ENCODE measurements at regions not wholly inside any gene's neighbourhood (a gene's known extent, or its start where the extent isn't known, plus 50 kb on each side); places are given as distances from the start of the nearest gene placed in this dataset.

DNA sequence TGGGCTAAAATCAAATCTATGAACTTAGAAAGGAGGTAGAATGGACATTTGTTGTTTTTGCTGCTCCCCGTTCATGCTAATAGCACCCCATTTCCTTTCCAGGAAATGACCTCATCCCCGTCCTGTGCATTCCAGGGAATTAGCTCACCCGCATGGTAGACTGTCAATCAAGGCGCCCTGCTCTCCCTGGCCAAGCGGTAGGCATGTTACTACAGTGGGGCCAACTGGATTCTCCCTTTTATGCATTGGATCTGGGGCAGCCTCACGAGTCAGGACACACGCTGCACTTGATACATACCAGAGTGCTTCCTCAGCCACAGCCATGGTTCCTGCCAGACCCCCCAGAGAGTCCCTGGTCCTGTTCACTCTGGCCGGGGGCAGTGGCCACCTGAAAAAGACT is 111.0 kb upstream of the PTCH1 start:
- no peak overlapping the region for H3K27ac ChIP-seq
- no peaks in the 10 kb centered on the region for H3K27me3 ChIP-seq
- DNase-seq, result no peak
- no peaks in the 10 kb centered on the region for H3K36me3 ChIP-seq
- H3K4me3 ChIP-seq, result no peak overlapping the region
- no peaks in the 10 kb centered on the region for H3K9me3 ChIP-seq
- no peaks in the 10 kb centered on the region for H3K4me1 ChIP-seq
- TF ChIP-seq, protein P1, sequence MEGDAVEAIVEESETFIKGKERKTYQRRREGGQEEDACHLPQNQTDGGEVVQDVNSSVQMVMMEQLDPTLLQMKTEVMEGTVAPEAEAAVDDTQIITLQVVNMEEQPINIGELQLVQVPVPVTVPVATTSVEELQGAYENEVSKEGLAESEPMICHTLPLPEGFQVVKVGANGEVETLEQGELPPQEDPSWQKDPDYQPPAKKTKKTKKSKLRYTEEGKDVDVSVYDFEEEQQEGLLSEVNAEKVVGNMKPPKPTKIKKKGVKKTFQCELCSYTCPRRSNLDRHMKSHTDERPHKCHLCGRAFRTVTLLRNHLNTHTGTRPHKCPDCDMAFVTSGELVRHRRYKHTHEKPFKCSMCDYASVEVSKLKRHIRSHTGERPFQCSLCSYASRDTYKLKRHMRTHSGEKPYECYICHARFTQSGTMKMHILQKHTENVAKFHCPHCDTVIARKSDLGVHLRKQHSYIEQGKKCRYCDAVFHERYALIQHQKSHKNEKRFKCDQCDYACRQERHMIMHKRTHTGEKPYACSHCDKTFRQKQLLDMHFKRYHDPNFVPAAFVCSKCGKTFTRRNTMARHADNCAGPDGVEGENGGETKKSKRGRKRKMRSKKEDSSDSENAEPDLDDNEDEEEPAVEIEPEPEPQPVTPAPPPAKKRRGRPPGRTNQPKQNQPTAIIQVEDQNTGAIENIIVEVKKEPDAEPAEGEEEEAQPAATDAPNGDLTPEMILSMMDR (IDR thresholded peaks at IDR 0.05), result no peak
- no peak for TF ChIP-seq POLR2A (IDR thresholded peaks at IDR 0.05)

DNA sequence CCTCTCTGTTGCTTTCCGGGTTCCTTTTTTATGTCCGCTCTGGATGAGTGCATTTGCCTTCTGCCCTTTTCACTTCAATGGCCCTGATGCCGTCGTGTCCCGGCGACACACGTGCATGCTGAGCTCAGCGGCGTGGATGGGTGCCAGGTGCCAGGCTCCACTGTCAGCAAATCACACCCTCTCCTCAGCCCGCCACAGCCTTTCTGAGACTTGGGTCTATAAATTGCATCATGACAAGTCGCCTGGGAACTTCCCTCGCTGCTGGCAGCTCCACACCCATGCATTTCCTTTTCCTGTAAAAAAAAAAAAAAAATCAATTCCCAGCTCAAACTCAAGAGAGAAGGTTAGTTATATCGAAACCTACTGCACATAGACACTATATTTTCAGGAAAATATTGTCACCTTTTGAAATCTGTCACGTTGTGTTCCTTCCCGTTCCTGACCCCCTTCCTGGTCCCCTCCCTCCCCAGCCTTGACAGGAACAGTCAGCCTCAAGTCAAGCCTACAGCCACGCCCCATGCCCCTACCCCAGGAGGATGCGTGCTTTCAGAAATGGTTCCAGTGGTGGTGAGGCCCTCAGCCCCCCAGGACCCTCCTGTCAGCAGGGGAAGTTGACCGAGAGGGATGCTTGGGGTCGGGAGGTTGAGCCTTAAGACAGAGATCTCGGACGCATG is 110.3 kb upstream of the PTCH1 start:
- Histone ChIP-seq H3K4me1 (no peaks in the 10 kb centered on the region), H3K27ac (peak overlapping the region in 1 of 4 donors; percentile 18), H3K36me3 (no peaks in the 10 kb centered on the region), H3K9me3 (no peaks in the 10 kb centered on the region), H3K27me3 (no peaks in the 10 kb centered on the region), H3K4me3 (no peak overlapping the region)
- peak in 1 of 3 donors; percentile 48 for DNase-seq
- TF ChIP-seq, protein P1 (IDR thresholded peaks at IDR 0.05), result no peak
- TF ChIP-seq POLR2A (IDR thresholded peaks at IDR 0.05), result no peak

DNA sequence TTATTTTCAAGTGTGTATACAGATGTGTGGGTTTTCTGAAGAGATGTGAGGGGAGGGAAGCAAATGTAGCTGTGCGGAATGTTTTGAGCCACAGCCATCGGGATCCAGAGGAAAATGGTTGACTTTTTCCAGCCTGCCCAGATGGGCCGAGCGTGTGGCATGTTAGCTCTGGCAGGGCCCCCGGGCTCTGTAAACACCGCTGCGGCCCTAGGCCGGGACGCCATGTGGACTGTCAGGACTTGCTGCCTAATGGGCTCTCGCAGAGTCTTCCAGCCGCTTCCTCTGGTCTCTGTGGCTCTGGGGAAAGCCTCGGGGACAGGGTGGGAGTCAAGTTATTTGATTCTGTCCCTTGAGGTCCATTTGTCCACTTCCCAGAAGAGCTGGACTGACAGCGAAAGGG is 109.6 kb upstream of the PTCH1 start:
- Histone ChIP-seq H3K36me3 (no peaks in the 10 kb centered on the region), H3K27ac (peak overlapping the region in 2 of 4 donors; percentile 22 to 40), H3K4me1 (no peaks in the 10 kb centered on the region), H3K4me3 (no peak overlapping the region), H3K27me3 (no peaks in the 10 kb centered on the region), H3K9me3 (no peaks in the 10 kb centered on the region)
- no peak for DNase-seq
- no peak for TF ChIP-seq POLR2A (IDR thresholded peaks at IDR 0.05)

DNA sequence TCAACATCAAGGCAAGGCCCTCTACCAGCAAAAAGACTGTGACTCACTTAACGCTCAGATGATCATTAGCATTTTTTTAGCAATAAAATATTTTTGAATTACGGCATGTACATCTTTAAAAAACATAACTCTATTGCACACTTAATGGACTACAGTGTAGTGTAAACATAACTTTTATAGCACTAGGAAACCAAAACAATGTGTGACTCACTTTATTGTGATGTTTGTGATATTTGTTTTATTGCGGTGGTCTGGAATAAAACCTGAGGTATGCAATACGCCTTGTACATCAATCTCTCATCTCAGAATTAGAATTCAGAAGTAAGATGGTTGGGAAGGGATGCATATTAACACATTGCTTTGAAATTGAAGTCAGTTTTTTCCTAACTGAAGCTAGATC is 106.9 kb upstream of the PTCH1 start:
- Histone ChIP-seq H3K36me3 (no peaks in the 10 kb centered on the region), H3K27ac (no peak overlapping the region), H3K9me3 (no peaks in the 10 kb centered on the region), H3K4me3 (no peak overlapping the region), H3K27me3 (no peaks in the 10 kb centered on the region), H3K4me1 (no peaks in the 10 kb centered on the region)
- no peak for TF ChIP-seq POLR2A (IDR thresholded peaks at IDR 0.05)
- TF ChIP-seq, protein P1 (IDR thresholded peaks at IDR 0.05), result no peak
- no peak for DNase-seq

DNA sequence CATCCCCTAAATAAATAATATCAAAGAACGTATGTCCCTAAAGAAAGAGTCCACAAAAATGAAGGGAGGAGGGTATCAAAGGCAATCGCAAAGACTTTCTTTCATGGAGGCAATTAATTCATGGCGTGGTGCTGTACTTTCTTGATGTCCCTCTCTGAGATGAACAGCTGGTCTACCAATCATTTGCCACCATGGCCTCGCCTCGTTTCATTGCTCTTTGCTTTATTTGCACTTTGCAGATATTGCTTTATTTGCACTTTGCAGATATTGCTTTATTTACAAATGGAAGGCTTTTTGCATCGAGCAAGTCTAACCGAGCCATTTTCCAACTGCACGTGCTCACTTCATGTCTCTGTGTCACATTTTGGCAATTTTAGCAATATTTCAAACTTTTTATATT is 104.0 kb upstream of the PTCH1 start:
- TF ChIP-seq, protein P1 (IDR thresholded peaks at IDR 0.05), result no peak
- TF ChIP-seq POLR2A (IDR thresholded peaks at IDR 0.05), result no peak
- no peak overlapping the region for H3K4me3 ChIP-seq
- DNase-seq, result no peak

DNA sequence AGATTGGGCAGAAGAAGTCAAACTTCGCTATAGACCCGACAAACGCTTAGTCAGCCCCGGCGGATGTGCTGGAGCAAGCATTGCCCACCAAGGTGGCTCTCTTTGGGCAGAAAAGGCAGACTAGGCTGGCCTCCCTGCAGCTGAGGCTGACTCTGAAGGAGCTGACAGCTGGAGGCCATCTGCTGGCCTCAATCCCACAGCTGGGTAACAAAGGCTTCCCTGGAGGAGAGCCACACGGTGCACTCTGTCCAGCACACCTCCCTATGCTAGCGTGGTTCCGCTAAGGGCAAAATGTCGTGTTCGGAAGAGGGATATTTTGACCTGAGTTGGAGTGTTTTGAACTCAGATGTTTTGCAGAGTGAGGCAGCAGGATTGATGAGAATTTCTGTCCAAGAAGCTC is 103.5 kb upstream of the PTCH1 start:
- Histone ChIP-seq H3K36me3 (no peaks in the 10 kb centered on the region), H3K27ac (no peak overlapping the region), H3K27me3 (no peaks in the 10 kb centered on the region), H3K9me3 (no peaks in the 10 kb centered on the region), H3K4me1 (no peaks in the 10 kb centered on the region), H3K4me3 (no peak overlapping the region)
- no peak for DNase-seq
- TF ChIP-seq, protein P1 (IDR thresholded peaks at IDR 0.05), result no peak
- TF ChIP-seq POLR2A (IDR thresholded peaks at IDR 0.05), result no peak

More for the DNA sequence above, 104.0 kb upstream of the PTCH1 start:
- no peaks in the 10 kb centered on the region for H3K9me3 ChIP-seq
- H3K4me1 ChIP-seq, result no peaks in the 10 kb centered on the region
- no peaks in the 10 kb centered on the region for H3K27me3 ChIP-seq
- no peak overlapping the region for H3K27ac ChIP-seq
- no peaks in the 10 kb centered on the region for H3K36me3 ChIP-seq
